Activated naive CD4-positive, alpha-beta T cell treated with anti-CD3 and anti-CD28 coated beads, Interleukin-2, amount 50 U/mL, for 72 hours (primary cell): ENCODE measurements at regions not wholly inside any gene's neighbourhood (a gene's known extent, or its start where the extent isn't known, plus 50 kb on each side); places are given as distances from the start of the nearest gene placed in this dataset.

ENCODE experiments used
- ATAC-seq, 2 donors: fragments of 150-1000 bp; cut with Tn5 transposase; 2 replicates each; pipeline ENCODE4 v1.10.0; 2021; ENCODE audit warnings: mild to moderate bottlenecking in 2 of 2, moderate library complexity in 2 of 2
- DNase-seq, 2 donors: peaks; one replicate each; pipeline ENCODE4 v3.0.0; 2021 to 2022; ENCODE audit warnings: low spot score in 2 of 2
- H3K27ac Mint-ChIP-seq, 2 donors: one replicate each; pipeline ENCODE4 v1.8.0; 2022; ENCODE audit warnings: mild to moderate bottlenecking in 2 of 2, mixed read lengths in 2 of 2
- H3K36me3 Mint-ChIP-seq, 2 donors: one replicate each; pipeline ENCODE4 v1.8.0; 2022; ENCODE audit warnings: mixed read lengths in 2 of 2
- H3K9me3 Mint-ChIP-seq, 2 donors: one replicate each; pipeline ENCODE4 v1.8.0; 2022; ENCODE audit warnings: mixed read lengths in 2 of 2

DNA sequence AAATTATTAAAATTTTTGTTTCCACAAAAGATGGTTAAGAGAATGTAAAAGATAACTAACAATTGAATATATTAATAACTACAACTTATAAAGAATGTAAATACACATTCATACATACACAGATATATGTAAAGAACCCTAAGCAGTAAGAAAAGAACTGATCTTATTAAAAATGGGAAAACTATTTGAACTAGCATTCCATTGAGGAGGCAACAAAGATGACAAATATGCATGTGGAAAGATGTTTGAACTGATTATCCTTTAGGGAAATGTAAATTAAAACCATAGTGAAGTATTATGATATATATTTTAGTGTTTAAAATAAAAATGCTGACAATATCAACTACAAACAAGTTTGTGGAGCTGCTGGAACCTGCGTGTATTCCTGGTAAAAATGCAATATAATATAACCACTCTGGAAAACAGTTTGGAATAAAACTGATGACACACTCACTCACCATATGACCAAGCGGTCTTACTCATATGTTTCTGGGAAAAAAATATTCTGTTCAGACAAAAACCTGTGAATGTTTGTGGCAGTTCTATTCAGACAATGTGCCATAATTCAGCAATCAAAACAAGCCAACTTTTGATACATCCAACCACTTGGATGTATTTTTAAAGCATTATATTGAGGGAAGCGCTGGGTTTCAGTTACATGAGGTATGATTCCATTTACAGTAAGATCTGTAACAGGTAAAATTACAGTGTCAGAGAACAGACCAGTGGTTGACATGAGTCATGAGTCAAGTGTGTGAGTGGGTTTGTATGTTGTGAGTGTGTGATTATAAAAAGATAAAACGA is 694.4 kb upstream of the SLITRK5 start:
- Mint-ChIP-seq H3K27ac (no peak overlapping the region), H3K36me3 (no peaks in the 10 kb centered on the region), H3K9me3 (no peaks in the 10 kb centered on the region)
- DNase-seq = no peak
- ATAC-seq = no peak

DNA sequence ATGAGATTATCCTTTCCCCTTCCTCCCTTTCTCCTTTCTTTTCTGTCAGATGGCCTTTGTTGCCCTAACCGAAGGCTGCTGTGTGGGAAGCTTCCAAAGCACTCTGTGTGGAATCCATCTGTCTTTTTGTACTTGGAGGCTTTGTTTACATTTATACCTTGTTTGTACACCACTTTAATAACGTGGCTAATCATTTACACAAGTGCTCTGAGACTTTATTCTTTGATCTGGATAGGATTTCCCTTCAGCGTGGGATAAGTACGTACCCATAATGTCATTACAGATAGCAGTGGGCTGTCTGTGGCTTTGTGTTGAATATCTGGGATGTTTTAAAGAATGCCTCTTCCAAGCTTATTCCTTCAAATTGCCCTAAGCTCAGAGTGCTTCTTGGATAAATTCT is 684.7 kb upstream of the SLITRK5 start:
- Mint-ChIP-seq H3K9me3 (peaks cover 0 to 6% of the 10 kb centered on the region in 2 donors), H3K27ac (no peak overlapping the region), H3K36me3 (no peaks in the 10 kb centered on the region)
- ATAC-seq (no peak), DNase-seq (no peak)

DNA sequence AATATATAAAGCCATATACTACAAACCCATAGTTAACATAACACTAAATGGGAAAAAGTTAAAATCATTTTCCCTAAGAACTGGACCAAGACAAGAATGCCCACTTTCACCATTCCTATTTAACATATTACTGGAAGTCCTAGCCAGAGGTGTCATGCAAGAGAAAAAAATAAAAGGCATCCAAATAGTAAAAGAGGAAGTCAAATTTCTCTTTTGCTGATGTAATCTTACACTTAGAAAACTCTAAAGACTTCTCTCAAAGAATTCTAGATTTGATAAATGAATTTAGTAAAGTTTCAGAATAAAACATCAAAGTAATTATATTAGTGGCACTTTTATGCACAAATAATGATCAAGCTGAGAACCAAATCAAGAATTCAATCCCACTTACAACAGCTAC is 678.9 kb upstream of the SLITRK5 start:
- H3K9me3 Mint-ChIP-seq = peaks cover 10 to 24% of the 10 kb centered on the region in 2 donors
- ATAC-seq (no peak), DNase-seq (no peak)
- H3K27ac Mint-ChIP-seq = no peak overlapping the region
- peaks cover 0 to 6% of the 10 kb centered on the region in 2 donors for H3K36me3 Mint-ChIP-seq

DNA sequence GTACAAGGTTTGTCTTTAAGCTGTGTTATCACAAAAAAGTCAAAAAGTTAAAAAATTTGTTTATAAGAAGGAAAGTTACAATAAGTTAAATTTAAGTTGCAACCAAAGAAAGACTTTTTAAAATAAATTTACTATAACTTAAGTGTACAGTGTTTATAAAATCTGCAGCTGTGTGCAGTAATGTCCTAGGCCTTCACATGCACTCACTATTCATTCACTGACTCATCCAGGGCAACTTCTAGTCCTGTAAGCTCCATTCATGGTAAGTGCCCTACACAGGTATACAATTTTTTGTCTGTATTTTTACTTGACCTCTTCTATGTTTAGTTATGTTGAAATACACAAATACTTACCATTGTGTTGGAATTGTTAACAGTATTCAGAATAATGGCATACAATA is 667.9 kb upstream of the SLITRK5 start:
- Mint-ChIP-seq H3K9me3 (peaks cover 13 to 16% of the 10 kb centered on the region in 2 donors), H3K27ac (no peak overlapping the region), H3K36me3 (no peaks in the 10 kb centered on the region)
- no peak for DNase-seq
- ATAC-seq = no peak

DNA sequence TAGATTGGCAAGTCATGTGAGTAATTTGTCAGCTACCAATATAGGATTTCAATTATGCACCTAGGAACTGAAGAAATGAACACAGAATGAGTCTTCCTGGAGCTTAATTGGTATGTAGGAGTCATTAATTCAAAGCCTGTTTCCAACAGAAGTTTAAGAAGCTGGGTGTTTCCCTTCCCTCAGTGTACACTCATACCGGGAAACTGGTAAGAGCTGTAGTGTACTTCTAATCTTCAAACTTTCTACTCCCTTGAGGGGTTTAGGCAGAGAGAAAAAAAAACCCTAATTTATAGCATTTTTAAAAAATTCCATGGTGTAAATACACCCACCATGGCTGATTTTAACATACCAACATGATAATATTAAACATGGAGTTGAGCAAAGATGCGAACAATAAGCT is 665.7 kb upstream of the SLITRK5 start:
- H3K36me3 Mint-ChIP-seq = peaks cover 0 to 4% of the 10 kb centered on the region in 2 donors
- DNase-seq (no peak), ATAC-seq (no peak)
- H3K27ac Mint-ChIP-seq = no peak overlapping the region
- peaks cover 10 to 13% of the 10 kb centered on the region in 2 donors for H3K9me3 Mint-ChIP-seq

DNA sequence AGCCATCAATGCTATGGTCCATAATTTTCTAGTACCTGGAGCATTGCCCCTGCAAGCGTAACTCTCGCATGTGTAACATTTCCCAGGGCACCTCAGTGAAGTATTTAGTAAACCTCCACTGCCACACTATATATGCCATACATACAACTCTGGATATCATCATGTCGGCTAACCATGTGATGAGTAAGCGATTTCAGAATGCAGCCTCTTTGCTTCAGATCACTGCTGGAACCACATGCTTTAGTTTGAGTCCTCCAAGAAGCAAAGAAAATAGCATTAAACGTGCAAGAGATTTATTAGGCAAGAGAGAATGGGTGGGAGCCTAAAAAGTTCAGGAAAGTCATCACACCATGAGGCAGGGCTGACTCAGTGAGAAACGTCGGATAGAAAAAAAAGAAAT is 635.6 kb upstream of the SLITRK5 start:
- no peak for ATAC-seq
- no peak overlapping the region for H3K27ac Mint-ChIP-seq
- H3K36me3 Mint-ChIP-seq = no peaks in the 10 kb centered on the region
- H3K9me3 Mint-ChIP-seq = peaks cover 7 to 15% of the 10 kb centered on the region in 2 donors
- DNase-seq = no peak

DNA sequence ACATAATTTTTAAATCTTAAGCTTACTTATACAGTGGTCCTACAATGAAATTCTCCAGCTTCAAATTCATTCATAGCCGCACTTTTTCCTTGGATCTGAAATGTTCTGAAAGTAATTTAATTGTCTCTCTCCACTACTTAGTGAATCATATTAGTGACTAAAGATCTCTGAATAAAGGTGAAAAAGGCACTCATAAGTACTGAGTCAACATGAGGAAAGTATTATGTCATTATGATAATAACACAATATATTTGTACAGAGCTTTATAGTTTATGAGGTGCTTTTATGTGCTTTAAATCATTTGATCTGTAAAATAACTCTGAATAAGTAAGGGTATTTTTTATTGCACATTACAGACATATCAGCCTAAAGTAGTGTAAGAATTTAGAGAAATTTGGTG is 628.2 kb upstream of the SLITRK5 start:
- Mint-ChIP-seq H3K27ac (no peak overlapping the region), H3K36me3 (peaks cover 0 to 14% of the 10 kb centered on the region in 2 donors), H3K9me3 (peaks cover 13 to 20% of the 10 kb centered on the region in 2 donors)
- DNase-seq = no peak
- ATAC-seq = no peak

DNA sequence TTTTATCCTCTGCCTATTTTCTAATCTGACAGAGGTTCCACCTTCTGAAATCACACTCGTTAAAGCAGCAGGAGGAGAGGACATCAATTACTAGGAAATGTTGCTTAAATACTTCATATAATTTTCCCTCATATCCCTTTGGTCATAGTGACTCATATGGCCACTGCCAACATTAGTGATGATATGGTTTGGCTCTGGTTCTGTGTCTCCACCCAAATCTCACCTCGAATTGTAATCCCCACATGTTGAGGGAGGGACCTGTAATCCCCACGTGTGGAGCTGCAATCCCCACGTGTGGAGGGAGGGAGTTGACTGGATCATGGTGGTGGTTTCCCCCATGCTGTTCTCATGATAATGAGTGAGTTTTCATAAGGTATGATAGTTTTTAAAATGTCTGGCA is 618.4 kb upstream of the SLITRK5 start:
- Mint-ChIP-seq H3K9me3 (peaks cover 8 to 9% of the 10 kb centered on the region in 2 donors), H3K36me3 (no peaks in the 10 kb centered on the region), H3K27ac (no peak overlapping the region)
- ATAC-seq = no peak
- DNase-seq = no peak

DNA sequence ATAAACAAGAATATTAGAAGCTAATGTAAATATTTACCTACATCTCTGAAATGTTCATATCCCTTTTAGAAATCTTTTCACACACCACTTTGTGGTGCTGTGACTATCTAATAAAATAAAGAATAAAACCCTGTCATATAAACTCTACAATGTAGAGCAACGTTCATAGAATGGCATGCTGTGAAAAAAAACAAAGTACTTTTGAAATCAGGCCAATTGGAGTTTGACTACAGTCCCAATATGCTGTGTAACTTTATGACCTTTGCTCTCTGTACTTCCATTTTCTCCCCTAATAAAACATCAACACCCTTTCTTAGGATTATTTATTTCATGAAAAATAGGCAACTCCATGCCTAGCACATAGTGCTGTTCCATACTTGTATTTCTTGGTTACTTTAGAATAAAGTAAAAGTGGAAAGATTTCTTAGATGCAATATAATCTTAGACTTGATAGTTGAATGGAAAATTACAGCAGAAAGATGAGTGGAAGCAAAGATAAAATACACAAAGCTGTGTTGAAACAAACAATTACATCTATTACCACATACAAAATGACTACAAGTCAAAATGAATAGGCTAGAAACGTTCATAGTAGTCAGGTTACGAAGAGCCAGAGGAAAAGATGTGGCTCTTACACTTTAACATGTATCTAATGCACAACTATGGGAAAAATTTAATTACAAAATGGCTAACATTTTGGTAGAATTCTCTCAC is 613.2 kb upstream of the SLITRK5 start:
- DNase-seq (no peak), ATAC-seq (no peak)
- peaks cover 3 to 4% of the 10 kb centered on the region in 2 donors for H3K9me3 Mint-ChIP-seq
- H3K27ac Mint-ChIP-seq = no peak overlapping the region
- no peaks in the 10 kb centered on the region for H3K36me3 Mint-ChIP-seq

DNA sequence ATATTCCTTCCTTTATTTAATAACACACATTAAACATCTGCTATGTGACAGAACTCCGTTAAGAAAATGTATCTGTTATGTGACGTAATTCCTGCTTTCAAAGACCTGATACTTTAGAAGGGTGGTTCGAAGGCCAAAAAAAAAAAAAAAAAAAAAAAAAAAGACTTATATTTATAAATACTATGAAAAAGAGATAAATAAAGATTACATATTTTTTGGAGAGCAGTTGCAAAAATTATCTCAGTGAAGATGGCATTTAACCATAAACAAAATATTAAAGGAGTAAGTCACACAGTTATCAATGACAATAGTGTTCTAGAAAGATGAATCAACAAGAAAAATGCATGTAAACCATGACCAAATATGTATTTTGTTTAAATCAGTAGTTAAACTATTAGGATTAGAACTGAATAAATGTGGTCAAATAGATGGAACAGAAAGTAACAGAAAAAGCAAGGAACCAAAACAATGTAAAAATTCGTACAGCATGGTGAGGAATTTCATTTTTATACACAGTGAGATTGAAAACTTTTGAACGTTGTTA is 612.3 kb upstream of the SLITRK5 start:
- ATAC-seq (no peak), DNase-seq (no peak)
- Mint-ChIP-seq H3K9me3 (no peaks in the 10 kb centered on the region), H3K36me3 (no peaks in the 10 kb centered on the region), H3K27ac (no peak overlapping the region)

DNA sequence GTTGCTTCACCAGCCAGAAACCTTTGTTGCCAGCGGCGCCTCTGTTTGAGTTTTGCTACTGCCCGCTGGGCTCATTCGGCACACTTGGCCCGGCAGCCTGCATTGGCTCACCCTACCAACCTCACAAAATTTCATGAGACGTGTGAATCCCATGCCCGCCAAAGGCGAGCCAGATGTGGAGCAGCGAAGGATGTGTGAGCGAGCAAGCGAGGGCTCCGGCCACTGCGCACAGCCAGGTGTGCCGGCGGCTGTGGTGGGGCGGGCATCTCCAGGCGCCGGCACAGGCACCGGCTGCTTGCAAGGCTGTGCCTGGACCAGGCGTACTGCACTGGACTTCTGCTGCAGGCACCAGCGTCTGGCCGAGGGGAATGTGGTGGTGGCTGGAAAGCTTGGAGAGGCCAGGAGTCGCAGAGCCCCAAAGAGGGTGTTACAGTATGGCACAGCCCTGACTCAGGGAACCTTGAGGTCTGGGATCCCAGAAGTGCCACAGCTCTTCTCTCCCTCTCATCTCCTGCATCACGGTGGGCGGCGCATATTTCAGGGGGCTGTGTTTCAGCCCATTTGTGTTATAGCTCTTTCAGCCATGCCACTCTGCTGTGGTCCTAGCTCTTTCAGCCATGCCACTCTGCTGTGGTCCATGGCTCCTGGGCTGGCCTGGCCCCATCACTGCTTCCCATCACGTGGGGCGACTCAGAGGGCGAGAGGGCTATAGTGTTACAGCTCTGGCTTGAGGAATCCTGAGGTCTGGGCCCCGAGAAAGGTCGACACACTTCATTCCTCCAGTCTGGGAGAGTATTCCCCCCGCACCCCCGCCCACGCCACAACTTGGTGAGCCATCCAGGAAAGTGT is 592.0 kb upstream of the SLITRK5 start:
- Mint-ChIP-seq H3K27ac (no peak overlapping the region), H3K9me3 (peaks cover 0 to 8% of the 10 kb centered on the region in 2 donors), H3K36me3 (no peaks in the 10 kb centered on the region)
- ATAC-seq = no peak
- DNase-seq = no peak

DNA sequence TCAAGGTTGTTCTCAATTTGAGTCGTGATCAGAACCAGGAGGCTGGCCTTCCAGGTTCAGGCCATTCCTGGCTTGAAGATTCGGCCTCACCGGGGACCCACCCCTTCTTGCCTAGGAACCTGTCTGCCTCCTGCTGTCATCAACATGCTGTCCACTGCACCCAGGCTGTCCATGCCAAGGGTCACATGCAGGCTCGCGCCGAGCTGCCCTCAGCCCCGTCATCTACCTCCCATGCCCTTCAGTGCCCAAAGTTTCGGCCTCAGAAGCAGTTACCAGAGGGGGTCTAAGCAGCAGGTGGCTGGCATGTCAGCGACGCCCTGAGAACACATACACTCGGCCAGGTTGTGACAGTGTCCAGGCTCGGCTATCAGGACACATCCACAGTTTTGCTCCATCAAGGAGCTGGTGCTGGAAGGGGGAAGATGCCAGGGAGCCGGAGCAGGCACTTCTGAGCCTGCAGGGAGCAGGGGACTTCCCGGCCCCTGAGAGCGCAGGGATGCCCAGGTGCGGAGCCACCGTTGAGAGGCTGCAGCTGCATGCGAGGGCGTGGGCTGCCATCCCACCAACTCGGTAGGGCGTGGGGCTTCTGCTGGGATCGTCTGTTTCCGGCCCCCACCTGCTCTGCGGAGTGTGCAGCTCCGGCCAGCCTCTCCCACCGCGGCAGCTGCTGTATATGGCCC is 590.9 kb upstream of the SLITRK5 start:
- peaks cover 0 to 13% of the 10 kb centered on the region in 2 donors for H3K9me3 Mint-ChIP-seq
- H3K36me3 Mint-ChIP-seq = no peaks in the 10 kb centered on the region
- no peak for DNase-seq
- no peak for ATAC-seq
- H3K27ac Mint-ChIP-seq = no peak overlapping the region

DNA sequence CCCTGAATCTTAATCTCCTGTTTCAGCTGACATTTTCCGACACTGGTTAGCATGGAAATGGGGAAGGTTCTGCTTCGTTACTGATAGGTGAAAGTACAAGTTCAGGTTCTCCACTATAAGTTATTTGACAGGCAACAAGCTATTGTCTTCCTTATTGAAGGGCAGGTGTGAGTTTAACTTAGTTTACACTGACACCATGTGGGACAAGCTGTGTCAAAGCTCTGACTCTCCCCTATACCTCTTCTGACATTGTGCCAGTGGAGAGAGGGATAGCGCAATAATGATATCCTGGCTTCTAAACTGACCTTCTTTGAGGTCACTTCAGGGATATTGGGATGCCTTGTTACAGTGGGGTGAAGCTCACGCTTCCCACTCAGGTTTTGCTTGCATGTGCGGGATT is 587.0 kb upstream of the SLITRK5 start:
- no peaks in the 10 kb centered on the region for H3K36me3 Mint-ChIP-seq
- H3K9me3 Mint-ChIP-seq = peaks cover 0 to 13% of the 10 kb centered on the region in 2 donors
- H3K27ac Mint-ChIP-seq = no peak overlapping the region
- no peak for ATAC-seq
- DNase-seq = no peak

DNA sequence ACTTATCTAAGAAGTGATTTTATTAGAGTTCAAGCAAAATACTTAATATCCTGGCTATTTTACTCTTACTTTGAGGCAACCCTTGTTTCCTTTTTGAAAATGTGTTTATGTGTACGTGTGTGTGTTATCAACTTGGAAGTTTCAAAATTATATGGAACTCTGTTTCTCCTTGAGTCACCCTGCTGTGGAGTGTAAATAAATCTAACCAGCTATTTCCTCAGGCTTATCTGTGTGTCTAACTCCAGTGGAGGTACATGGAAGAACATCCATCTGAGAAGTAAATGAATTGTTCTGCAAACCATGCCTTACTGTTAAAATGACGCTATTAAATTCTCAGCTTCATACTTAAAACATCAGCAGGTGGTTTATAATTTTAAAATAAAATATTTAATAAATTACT is 583.4 kb upstream of the SLITRK5 start:
- no peak for DNase-seq
- Mint-ChIP-seq H3K27ac (no peak overlapping the region), H3K36me3 (no peaks in the 10 kb centered on the region), H3K9me3 (peaks cover 0 to 5% of the 10 kb centered on the region in 2 donors)
- ATAC-seq = no peak

DNA sequence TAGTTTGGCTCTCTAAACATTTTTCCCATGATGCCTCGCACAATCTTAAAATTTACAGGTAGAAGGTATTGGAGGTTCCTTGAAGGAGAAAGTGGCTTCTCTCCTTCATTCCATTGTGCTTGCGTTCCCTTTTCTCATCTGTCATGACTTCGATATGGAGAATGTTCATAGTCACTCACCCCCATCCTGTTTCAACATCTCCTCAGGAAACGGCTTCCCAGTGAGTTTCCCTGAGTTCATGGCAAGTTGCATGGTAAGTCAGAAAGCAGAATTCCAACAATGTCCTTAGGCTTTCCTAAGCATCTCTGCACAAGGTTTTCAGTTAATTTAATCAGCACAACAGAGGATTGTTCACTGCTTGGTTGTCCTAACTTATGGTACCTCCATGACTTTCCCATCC is 581.8 kb upstream of the SLITRK5 start:
- ATAC-seq (no peak), DNase-seq (no peak)
- peaks cover 0 to 3% of the 10 kb centered on the region in 2 donors for H3K9me3 Mint-ChIP-seq
- H3K27ac Mint-ChIP-seq = no peak overlapping the region
- H3K36me3 Mint-ChIP-seq = no peaks in the 10 kb centered on the region

DNA sequence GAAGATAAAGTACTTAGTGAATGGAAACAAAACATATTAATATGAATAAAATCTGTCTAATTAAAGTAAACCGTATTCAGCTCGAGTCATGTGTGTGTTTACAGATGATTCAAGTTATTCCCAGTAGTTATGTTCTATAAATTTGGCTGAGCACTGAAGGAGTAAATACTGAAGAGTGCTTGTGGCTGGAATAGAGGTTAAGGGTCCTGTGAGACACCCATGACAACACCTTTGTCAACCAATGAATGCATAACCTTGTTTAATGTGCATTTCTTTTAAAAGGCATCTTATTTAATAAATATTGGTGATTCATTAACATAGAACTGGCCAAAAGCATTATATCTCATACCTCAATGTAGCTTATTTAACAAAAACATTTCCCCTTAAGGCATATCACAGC is 577.8 kb upstream of the SLITRK5 start:
- Mint-ChIP-seq H3K9me3 (no peaks in the 10 kb centered on the region), H3K36me3 (no peaks in the 10 kb centered on the region), H3K27ac (no peak overlapping the region)
- ATAC-seq = no peak
- DNase-seq = no peak
